Iris pigment epithelial cell (primary cell): ENCODE measurements at regions not wholly inside any gene's neighbourhood (a gene's known extent, or its start where the extent isn't known, plus 50 kb on each side); places are given as distances from the start of the nearest gene placed in this dataset.
A peak's percentile ranks its signal among the peaks of the same experiment; 100 is the strongest.
"Not testable (repeated sequence)": the region's sequence is repeated elsewhere in the genome, so short reads cannot be mapped to it uniquely, and the experiment has no call there.

Source experiments
- DNase-seq: peaks from one replicate; pipeline ENCODE4 v3.0.0-alpha.2; 2011; ENCODE audit warnings: low read depth

DNA sequence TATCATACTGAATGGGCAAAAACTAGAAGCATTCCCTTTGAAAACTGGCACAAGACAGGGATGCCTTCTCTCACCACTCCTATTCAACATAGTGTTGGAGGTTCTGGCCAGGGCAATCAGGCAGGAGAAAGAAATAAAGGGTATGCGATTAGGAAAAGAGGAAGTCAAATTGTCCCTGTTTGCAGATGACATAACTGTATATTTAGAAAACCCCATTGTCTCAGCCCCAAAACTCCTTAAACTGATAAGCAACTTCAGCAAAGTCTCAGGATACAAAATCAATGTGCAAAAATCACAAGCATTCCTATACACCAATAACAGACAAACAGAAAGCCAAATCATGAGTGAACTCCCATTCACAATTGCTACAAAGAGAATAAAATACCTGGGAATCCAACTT lies 52.5 kb upstream of the CCDC71L start:
- DNase-seq, result not testable (repeated sequence)

DNA sequence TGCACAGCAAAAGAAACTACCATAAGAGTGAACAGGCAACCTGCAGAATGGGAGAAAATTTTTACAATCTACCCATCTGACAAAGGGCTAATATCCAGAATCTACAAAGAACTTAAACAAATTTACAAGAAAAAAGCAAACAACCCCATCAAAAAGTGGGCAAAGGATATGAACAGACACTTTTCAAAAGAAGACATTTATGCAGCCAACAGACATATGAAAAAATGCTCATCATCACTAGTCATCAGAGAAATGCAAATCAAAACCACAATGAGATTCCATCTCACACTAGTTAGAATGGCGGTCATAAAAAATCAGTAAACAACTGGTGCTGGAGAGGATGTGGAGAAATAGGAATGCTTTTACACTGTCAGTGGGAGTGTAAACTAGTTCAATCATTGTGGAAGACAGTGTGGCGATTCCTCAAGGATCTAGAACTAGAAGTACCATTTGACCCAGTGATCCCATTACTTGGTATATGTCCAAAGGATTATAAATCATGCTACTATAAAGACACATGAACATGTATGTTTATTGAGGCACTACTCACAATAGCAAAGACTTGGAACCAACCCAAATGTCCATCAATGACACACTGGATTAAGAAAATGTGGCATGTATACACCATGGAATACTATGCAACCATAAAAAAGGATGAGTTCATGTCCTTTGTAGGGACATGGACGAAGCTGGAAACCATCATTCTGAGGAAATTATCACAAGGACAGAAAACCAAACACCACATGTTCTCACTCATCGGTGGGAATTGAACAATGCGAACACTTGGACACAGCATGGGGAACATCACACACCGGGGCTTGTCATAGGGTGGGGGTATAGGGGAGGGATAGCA lies 53.9 kb upstream of the CCDC71L start:
- peak; percentile 65 for DNase-seq

DNA sequence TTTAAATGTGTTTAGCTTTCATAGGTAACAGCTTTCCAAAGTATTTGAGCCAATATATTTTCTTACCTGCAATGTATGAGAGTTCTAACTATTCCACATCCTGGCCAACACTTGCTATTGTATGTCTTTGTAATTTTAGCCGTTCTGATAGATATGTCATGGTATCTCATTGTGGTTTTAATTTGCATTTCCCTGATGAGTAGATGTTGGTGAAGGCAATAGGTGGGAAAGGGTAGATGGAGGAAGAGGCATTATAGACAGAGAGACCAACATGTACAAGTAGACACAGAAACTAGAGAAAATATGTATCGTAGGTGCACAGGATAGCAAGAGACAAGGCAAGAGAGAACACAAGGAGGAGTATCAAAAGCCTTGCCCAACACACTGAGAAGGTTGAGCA lies 54.8 kb upstream of the CCDC71L start:
- DNase-seq, result no peak

DNA sequence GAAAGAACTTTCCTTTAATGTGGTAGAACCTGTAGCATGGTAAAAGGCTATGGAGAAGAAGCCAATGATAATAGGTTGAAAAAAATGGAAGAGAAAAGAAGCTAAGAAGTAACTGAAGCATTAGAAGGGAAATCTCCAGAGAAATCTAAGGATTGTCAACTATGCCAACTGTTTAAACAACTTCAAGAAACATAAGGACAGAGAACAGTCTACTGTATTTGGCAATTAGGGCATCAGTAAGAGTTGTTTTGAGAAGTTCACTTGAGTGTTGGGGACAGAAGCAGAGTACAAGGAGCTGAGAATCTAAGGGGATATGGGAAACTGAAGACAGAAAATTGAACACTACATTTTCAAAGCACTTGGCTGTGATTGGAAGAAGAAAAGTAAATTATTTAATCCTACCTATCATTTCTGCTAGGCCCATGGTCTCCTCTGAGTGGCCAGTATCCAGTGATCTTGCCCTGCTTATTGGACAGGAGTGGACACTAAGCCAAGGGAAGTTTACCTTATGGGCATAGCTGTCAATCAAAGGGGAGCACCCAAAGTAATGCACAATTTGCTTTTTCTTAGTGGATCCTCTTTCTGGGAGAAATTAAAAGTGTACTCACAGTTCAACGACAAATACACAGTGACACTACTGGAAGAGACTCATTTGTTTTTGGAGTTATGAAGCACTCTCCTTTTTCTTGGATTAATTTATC lies 56.4 kb upstream of the CCDC71L start:
- peak; percentile 41 for DNase-seq

DNA sequence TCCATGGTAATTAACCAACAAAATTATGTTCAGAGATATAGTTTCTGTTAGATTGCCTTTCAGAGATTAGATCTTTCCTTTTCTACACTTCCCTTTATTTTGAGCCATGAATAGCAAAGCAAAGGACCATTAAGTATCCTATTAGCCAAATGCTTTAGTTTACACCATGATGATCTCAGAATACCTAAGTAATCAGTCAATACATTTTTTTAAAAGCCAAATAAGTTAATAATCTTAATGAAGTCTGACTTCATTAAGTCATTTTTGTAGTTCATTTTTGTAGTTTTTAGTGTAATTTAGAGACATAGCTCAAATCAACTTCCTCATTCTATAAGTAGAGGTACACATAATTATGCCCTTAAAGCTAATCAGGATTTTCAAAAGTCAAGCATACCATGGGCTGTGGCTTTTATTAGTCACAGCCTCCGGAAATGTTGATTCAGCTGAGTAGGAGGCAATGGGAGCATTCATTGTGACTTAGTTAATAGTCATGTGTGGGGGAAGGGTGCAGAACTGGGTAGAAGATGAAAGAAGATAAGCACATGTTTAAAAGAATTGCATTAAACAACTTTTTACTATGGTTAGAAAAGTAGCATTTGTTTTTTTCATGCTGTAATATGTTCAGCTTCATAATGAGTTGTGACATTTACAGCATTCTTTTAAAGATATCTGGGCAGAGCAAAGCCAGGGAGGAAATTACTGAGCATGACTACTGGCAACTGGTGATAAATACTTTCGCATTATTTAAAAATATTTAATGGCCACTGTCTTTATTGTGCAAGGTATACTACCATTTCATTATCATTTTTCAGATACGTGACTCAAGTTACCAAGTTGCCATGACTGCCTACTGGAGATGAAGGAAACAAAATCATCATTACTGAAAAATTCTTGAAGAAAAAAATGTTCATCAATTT lies 57.3 kb upstream of the CCDC71L start:
- DNase-seq, result peak; percentile 99

DNA sequence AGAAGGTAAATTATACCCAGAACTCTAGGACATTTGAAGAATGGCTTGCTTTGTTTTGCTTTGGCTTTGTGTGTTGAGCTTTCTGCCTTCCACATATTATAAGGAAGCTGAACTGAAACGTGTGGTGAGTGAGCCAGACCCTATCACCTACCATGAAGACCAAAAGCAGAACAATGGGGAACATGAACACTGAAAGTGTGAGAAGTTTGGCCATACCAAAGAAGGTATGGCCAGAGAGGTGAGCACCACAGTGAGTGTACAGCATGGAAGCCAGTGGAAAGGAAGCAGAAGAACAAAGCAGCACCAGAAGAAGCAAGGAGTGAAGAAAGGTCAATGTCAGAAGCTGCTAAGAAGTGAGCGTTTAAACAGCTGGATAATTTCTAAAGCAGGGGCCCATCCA lies 59.7 kb upstream of the CCDC71L start:
- no peak for DNase-seq

DNA sequence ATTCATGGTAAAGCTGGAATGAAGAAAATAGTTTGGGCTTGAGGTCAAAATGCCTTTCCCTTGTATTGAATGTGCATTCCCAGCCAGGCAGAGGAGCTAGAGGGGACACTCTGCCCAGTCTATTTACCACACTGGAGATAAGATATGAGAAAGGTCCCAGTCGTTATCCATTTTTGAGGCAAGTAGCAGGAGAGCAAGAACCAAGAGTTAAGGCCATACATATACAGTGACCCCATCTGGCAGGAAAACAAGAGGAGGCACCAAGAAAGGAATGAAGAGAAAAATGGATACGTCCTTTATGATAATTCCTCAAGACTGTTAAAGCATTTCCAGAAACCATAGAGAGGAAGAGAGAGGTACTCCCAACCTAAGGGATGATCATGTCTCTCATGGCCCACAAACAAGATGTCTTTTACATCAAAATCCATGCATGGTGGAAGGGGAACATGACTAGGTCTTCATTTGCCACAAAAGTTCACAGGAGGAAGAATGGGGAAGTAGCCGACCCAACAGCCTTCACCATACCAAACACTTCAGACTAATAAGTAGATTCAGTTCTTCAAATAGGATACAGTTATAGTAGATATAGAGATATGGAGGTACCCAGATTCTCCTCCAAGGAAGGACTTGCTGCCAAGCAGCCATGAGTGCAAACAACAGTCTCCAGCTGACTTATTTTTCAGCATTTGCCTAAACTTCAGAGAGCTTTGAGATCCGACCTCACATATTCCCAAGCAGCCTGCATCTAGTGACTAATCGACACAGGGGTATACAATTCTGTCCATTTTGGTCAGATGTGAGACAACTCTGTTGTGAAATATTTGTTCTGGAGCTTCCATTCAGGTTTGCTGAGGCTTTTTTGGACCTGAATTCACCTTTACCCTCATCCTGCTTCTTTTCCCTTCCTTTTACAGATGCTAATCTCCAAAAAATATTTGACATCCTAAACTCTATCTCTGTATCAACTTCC lies 61.1 kb upstream of the CCDC71L start:
- DNase-seq, result peak; percentile 49

DNA sequence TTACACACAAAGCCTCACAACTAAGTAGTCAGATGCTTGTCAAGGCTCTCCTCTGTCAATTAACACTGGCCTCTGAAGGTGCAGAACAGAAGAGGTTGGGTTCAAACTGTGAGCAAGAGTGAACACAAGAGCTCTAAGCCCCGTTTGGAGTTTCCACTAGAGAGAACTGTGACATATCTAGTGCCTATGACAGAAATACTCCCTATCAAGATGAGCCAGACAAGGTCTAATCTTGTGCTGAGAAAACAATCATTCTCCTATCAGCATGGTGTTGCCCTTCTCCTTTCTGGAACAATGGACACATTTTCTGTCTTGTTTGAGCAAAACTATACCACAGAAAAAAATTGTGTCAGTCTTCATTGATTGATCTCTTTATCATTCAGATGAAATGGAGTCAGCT lies 62.4 kb upstream of the CCDC71L start:
- DNase-seq, result no peak

DNA sequence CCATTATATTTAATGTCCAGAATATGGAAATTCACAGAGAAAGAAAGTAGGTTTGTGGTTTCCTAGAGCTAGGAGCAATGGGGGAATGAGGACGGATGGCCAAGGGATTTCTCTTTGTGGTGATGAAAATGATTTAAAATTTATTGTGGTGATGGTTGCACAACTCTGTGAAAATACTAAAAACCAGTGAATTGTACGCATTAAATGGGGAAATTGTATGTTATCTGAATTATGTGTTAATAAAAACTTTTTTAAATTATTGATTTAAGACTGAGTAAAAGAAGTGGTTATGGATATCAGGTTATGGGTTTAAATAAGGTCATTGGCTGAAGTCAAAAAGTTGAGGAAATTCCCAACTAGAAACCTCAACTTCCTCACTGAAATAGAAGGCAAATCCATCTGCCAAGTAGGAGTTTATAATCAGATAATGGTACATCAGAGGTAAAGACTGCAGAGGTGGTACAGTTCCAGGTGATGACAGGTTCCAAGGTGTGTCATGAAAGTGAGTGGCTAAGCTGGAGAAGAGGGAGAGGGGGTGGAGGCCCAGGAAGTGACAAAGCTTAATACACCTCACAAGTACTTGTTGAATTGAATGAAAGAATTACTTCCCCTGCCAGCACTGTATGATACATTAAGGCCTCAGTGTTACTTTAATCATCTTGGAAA lies 68.9 kb upstream of the CCDC71L start:
- DNase-seq, result no peak

DNA sequence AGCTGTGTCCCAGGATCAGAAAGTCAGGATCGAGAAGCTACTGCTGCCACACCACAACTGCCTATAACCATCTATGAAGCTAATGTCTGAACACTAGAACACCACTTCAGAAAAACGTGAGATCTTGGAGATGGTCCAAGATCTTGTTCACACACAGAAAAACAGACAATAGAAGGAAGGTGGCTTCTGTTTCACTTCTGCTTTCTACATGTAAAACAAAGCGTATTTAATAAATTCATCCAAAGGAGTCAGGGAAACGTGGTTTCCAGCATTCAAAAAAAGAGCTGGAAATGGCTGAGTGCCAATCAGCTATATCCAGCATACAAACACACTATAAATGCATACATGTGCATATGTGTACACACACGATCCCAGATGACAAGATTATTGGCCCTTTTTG lies 70.2 kb upstream of the CCDC71L start:
- no peak for DNase-seq

DNA sequence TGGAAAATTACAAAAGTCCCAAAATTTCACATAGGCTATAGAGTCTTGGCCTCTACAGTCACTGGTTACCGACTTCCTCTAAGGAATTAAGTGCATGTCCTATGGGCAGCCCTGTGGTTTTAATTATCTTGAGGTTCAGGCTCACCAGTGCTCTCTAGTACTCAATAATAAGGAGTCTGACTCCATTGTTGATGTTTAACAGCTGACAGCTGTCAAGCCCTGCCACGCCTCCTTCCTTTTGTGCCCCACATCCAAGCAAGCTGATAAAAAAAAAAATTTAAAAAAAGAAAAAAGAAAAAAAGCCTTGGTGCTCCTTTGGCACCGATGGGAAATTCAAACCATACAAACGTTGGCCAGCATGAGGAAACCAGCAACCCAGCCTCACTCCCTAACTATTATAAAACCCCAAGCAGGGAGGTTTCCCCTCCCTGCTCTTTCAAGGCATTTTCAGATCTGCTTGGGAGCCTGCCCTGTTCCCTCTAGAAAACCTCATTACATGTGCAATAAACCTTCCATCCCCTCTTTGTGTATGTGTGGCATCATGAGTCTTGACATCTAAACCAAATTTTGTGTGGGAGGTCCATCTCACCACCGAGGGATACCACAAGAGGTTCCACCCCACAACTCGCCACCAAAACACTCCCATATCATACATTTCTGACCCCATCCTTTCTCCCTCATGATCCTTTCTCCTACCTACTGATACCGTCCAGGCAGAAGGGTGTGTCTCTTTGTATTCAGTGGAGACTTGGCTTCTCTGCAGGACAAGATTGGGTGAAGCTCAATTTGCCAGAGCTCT lies 70.9 kb upstream of the CCDC71L start:
- DNase-seq, result no peak

DNA sequence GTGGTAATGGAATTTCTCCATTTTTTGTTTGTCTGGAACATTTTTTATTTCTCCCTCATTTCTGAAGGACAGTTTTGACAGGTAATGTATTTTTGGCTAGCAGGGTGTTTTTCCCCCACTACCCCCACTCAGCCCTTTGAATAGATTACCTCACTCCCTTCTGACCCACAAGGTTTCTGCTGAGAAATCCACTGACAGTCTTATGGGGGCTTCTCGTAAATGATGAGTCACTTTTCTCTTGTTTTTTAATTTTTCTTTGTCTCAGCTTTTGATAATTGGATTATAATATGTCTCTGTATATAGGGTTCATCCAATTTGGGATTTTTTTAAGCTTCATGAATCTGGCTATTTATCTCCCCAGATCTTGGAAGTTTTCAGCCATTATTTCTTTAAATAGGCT lies 74.7 kb upstream of the CCDC71L start:
- no peak for DNase-seq

DNA sequence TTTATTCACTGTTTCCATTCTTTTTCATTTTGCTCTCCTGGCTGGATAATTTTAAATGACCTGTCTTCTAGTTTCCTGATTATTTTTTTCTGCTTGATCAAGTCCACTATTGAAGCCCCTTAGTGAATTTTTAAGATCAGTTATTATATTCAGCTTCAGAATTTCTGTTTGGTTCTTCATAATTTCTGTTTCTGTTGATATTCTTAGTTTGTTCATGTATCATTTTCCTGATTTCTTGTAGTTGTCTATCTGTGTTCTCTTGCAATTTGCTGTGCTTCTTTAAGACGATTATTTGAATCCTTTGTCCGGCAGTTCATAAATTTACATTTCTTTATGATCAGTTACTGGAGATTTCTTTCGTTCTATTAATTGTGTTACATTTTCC lies 75.2 kb upstream of the CCDC71L start:
- DNase-seq, result no peak

DNA sequence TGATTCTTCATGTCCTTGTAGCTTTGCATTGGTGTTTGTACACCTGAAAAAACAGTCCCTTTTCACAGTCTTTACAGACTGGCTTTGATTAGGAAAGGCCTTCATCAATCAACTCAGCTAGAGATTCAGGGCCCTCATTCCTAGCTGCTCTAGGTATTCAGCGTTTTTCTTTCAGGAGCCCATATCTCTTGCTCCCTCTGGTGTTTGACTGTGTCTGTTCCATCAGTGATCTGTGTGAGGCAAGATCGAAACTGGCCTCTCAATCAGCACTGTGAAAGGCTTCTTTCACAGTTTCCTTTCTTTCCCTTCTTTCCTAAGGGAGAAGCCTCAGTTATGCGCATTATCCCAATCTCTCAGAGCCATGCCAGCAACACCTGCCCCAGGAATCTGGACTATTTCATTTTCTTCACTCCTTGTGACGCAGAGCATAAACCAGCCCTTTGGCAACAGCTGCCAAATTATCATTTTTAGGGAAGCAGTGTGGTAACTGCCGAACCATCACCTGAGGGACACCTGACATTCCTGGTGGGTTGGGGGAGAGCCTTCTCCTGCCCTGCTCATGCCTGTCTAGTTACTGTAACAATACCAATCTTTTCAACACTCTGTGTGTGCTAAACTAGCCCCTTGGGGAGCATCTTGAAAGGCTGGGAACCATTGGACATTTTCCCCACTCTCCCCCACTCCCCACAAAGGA lies 75.7 kb upstream of the CCDC71L start:
- peak; percentile 84 for DNase-seq

DNA sequence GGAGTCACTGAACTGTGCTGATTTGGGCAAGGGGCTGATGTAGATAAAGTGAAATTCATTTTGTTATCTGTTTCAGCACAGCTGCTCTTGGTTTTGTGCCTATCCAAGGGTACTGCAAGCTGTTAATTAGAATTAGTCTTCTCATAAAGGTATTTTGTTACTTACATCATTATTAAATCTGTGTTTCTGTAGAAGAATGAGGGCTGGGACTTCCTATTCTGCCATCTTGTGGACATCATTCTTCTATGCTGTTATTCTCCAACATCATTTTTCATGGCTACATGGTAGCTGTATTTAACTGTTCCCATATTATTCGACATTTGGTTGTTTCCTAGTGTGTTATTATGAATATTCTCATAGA lies 76.2 kb upstream of the CCDC71L start:
- peak; percentile 68 for DNase-seq

DNA sequence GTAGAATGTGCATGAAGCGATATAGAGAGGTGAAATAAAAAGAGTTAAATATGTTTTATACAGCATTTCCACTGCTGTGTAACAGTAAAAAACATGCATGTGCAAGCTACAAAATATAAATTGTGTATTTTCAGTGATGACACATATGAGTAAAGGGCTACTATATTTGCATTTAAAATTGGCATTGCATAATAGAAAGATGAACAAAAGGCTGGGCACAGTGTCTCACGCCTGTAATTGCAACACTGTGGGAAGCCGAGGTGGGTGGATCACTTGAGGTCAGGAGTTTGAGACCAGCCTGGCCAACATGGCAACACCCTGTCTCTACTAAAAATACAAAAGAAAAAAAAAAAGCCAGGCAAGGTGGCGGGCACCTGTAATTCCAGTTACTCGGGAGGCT lies 79.8 kb upstream of the CCDC71L start:
- DNase-seq, result no peak

DNA sequence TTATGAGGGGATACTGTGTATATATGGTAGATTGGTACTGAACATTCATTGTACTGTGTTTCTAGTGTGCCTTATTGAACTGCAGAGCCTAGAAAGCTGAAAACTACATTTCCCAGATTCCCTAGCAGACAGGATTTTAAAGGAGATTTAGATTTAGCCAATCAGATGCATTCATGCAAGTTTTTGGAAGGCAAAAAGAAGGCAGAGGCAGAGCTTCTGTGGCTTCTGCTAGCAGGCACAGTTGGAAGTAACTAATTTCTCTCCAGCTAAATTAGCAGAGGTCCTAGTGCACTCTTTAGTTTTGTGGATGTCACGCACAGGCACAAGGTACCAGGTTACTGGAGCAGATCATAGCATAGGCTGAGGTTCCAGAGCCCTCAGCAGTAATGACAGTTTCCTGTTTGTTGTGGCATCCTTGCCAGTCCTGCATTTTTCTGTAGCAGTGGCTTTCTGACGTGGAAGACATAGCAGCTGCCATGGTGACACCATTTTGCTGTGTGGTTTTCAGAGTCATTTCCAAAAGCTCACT lies 83.7 kb upstream of the CCDC71L start:
- DNase-seq, result no peak

DNA sequence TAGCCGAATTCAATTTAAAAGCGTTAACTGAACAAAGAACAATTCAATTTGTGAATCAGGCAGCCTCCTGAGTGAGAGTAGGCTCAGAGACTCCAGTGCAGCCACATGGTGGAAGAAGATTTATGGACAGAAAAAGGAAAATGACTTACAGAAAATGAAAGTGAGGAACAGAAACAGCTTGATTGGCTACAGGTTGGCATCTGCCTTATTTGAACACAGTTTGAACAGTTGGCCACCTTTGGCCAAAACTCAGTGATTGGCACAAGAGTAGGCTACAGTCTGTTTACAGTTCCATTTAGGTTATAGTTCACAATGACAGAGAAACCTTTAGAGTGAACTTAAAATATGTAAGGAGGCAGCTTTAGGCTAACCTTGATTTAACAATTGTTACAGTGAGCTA lies 86.3 kb upstream of the CCDC71L start:
- not testable (repeated sequence) for DNase-seq

DNA sequence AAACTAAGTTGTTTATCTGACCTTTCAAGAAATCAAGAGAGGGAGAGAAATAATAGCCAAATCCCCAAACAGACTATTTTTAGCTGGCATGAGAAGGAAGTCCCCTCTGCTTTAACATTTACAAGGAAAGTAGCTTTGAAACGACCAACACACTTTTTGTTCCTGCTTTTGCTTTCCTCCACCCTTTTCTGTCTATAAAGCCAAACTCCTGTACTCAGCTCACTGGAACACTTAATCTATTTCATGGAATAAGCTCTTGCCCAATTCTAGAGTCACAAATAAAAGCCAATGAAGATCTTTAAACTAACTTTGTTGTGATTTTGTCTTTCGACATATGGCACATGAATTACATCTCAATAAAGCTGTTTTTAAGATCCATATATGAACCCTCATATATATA lies 86.8 kb upstream of the CCDC71L start:
- DNase-seq, result no peak
